B cell (primary cell): ENCODE measurements at regions not wholly inside any gene's neighbourhood (a gene's known extent, or its start where the extent isn't known, plus 50 kb on each side); places are given as distances from the start of the nearest gene placed in this dataset.

Experiments used
- EZH2 ChIP-seq: IDR thresholded peaks from 2 replicates; pipeline ENCODE4 v1.6.1; 2012; ENCODE audit warnings: borderline replicate concordance, low read depth, mild to moderate bottlenecking, moderate library complexity, low read length; ENCODE audit not compliant: insufficient read depth, poor library complexity, severe bottlenecking
- TF ChIP-seq, protein P1 (sequence below): fragments of 200-600 bp; IDR thresholded peaks from one replicate; pipeline ENCODE4 v1.8.0; 2022; ENCODE audit warnings: antibody characterized with exemption, mild to moderate bottlenecking

DNA sequence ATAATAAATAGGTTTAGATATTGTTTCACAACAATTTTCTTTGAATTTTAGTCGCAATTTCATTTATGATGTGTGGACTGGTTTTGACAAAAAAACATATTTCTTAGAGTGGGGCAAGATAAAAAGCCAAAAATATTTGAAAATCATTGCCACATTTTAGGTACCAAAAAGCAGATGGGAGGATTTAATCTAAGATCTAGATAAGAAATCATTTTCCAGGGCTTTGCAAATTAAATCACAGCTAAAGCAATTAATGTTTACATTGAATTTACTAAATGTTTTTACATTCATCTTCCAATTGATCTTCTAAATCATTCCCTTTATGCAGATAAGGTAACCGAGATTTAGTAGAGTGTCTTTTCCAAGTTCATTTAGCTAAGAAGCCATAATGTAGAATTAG, 1386.0 kb upstream of the TENM4 start:
- TF ChIP-seq, protein P1, sequence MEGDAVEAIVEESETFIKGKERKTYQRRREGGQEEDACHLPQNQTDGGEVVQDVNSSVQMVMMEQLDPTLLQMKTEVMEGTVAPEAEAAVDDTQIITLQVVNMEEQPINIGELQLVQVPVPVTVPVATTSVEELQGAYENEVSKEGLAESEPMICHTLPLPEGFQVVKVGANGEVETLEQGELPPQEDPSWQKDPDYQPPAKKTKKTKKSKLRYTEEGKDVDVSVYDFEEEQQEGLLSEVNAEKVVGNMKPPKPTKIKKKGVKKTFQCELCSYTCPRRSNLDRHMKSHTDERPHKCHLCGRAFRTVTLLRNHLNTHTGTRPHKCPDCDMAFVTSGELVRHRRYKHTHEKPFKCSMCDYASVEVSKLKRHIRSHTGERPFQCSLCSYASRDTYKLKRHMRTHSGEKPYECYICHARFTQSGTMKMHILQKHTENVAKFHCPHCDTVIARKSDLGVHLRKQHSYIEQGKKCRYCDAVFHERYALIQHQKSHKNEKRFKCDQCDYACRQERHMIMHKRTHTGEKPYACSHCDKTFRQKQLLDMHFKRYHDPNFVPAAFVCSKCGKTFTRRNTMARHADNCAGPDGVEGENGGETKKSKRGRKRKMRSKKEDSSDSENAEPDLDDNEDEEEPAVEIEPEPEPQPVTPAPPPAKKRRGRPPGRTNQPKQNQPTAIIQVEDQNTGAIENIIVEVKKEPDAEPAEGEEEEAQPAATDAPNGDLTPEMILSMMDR = no peak
- no peak for TF ChIP-seq EZH2
